GM23338 (cell line): ENCODE measurements at regions not wholly inside any gene's neighbourhood (a gene's known extent, or its start where the extent isn't known, plus 50 kb on each side); places are given as distances from the start of the nearest gene placed in this dataset.

Experiments used
- ATAC-seq: fragments of 200-7000 bp; cut with Tn5 transposase; 3 replicates; pipeline ENCODE4 v1.9.1; 2020
- DNase-seq: peaks from one replicate; pipeline ENCODE4 v3.0.0-alpha.2; 2015; ENCODE audit warnings: low spot score
- H2AFZ ChIP-seq: fragments of 200-600 bp; sonication (generic); 2 replicates; pipeline ENCODE4 v1.8.0; 2016; ENCODE audit warnings: antibody characterized with exemption, mild to moderate bottlenecking, moderate library complexity
- H3F3A ChIP-seq: fragments of 200-600 bp; sonication (generic); replicated peaks from 2 replicates; pipeline ENCODE4 v1.8.0; 2017; ENCODE audit warnings: antibody characterized with exemption, mixed run types, low read depth
- H3K27ac ChIP-seq: fragments of 200-600 bp; sonication (generic); 2 replicates; pipeline ENCODE4 v1.6.1; 2016; ENCODE audit warnings: low read depth
- H3K27me3 ChIP-seq: fragments of 200-600 bp; sonication (generic); 2 replicates; pipeline ENCODE4 v1.8.0; 2016; ENCODE audit warnings: mild to moderate bottlenecking, mixed run types, moderate library complexity; ENCODE audit not compliant: insufficient read depth
- H3K36me3 ChIP-seq: fragments of 200-600 bp; sonication (generic); 2 replicates; pipeline ENCODE4 v1.8.0; 2016; ENCODE audit warnings: mild to moderate bottlenecking; ENCODE audit not compliant: insufficient read depth
- H3K4me1 ChIP-seq: fragments of 200-600 bp; sonication (generic); 2 replicates; pipeline ENCODE4 v1.8.0; 2016; ENCODE audit warnings: mild to moderate bottlenecking, moderate library complexity; ENCODE audit not compliant: insufficient read depth
- H3K4me2 ChIP-seq: fragments of 200-600 bp; sonication (generic); 2 replicates; pipeline ENCODE4 v1.7.1; 2017; ENCODE audit warnings: mixed run types
- H3K4me3 ChIP-seq: fragments of 200-600 bp; sonication (generic); 2 replicates; pipeline ENCODE4 v1.6.1; 2016; ENCODE audit warnings: mixed run types
- H3K79me2 ChIP-seq: fragments of 200-600 bp; sonication (generic); replicated peaks from 2 replicates; pipeline ENCODE4 v1.8.0; 2017; ENCODE audit warnings: mild to moderate bottlenecking; ENCODE audit not compliant: insufficient read depth
- H3K9me2 ChIP-seq: fragments of 200-600 bp; sonication (generic); 2 replicates; pipeline ENCODE4 v1.8.0; 2017; ENCODE audit not compliant: insufficient read depth
- H4K20me1 ChIP-seq: fragments of 200-600 bp; sonication (generic); replicated peaks from 2 replicates; pipeline ENCODE4 v1.8.0; 2017; ENCODE audit warnings: mild to moderate bottlenecking; ENCODE audit not compliant: insufficient read depth
- H3K27ac Mint-ChIP-seq: 2 replicates; pipeline ENCODE4 v1.8.0; 2020; ENCODE audit warnings: inconsistent platforms, mild to moderate bottlenecking, moderate library complexity, mixed read lengths
- H3K27me3 Mint-ChIP-seq: 3 replicates; pipeline ENCODE4 v1.8.0; 2022; ENCODE audit warnings: low read depth, mild to moderate bottlenecking, moderate library complexity, mixed read lengths, inconsistent platforms; ENCODE audit not compliant: insufficient read depth, poor library complexity
- H3K36me3 Mint-ChIP-seq: 3 replicates; pipeline ENCODE4 v1.8.0; 2021; ENCODE audit warnings: low read depth, mild to moderate bottlenecking, inconsistent platforms, moderate library complexity, mixed read lengths
- H3K4me1 Mint-ChIP-seq: 3 replicates; pipeline ENCODE4 v1.8.0; 2020; ENCODE audit warnings: mild to moderate bottlenecking, inconsistent platforms, mixed read lengths
- H3K4me3 Mint-ChIP-seq: 3 replicates; pipeline ENCODE4 v1.8.0; 2021; ENCODE audit warnings: moderate library complexity, mild to moderate bottlenecking, inconsistent platforms, mixed read lengths
- H3K9me3 Mint-ChIP-seq: 3 replicates; pipeline ENCODE4 v1.8.0; 2020; ENCODE audit warnings: moderate library complexity, mild to moderate bottlenecking, inconsistent platforms, mixed read lengths
- CREB1 ChIP-seq: fragments of 250-450 bp; sonication (Bioruptor Pico); IDR thresholded peaks from 2 replicates; pipeline ENCODE4 v1.5.0; 2020; ENCODE audit warnings: low read depth, mild to moderate bottlenecking, moderate library complexity
- CTCF ChIP-seq, 2 experiments: fragments of 200-600 bp in 1 of 2; sonication (generic) in 1 of 2; conservative IDR thresholded peaks; 2 replicates each; pipeline versions ENCODE4 v1.5.1 to v1.6.1; 2016 to 2017; ENCODE audit warnings: antibody characterized with exemption in 2 of 2, low read depth in 2 of 2, mild to moderate bottlenecking in 2 of 2, moderate library complexity in 1 of 2
- ETS1 ChIP-seq: IDR thresholded peaks from 2 replicates; pipeline ENCODE4 v1.6.1; 2016; ENCODE audit warnings: antibody characterized with exemption
- EZH2 ChIP-seq: fragments of 200-600 bp; sonication (generic); IDR thresholded peaks from one replicate; pipeline ENCODE4 v1.8.0; 2017; ENCODE audit warnings: antibody characterized with exemption, mild to moderate bottlenecking, low read depth; ENCODE audit not compliant: unreplicated experiment
- EZH2phosphoT487 ChIP-seq: fragments of 200-600 bp; sonication (generic); IDR thresholded peaks from one replicate; pipeline ENCODE4 v1.8.1; 2018; ENCODE audit warnings: antibody characterized with exemption; ENCODE audit not compliant: unreplicated experiment
- JUNB ChIP-seq: IDR thresholded peaks from one replicate; pipeline ENCODE4 v1.6.1; 2016; ENCODE audit warnings: antibody characterized with exemption; ENCODE audit not compliant: unreplicated experiment
- NANOG ChIP-seq: IDR thresholded peaks from 2 replicates; pipeline ENCODE4 v1.6.1; 2016; ENCODE audit warnings: antibody characterized with exemption, borderline replicate concordance
- POLR2AphosphoS5 ChIP-seq: IDR thresholded peaks from 2 replicates; pipeline ENCODE4 v1.6.1; 2016; ENCODE audit warnings: antibody characterized with exemption, low read depth
- REST ChIP-seq: IDR thresholded peaks from one replicate; pipeline ENCODE4 v1.6.1; 2018; ENCODE audit warnings: antibody characterized with exemption; ENCODE audit not compliant: unreplicated experiment
- STAT1 ChIP-seq: IDR thresholded peaks from one replicate; pipeline ENCODE4 v1.6.1; 2016; ENCODE audit warnings: antibody characterized with exemption; ENCODE audit not compliant: unreplicated experiment
- ZNF114 ChIP-seq: fragments of 250-450 bp; sonication (Bioruptor Pico); IDR thresholded peaks from 2 replicates; pipeline ENCODE4 v1.5.0; 2020; ENCODE audit warnings: mild to moderate bottlenecking, moderate library complexity
- ZNF331 ChIP-seq: fragments of 250-450 bp; sonication (Bioruptor Pico); IDR thresholded peaks from 2 replicates; pipeline ENCODE4 v1.5.0; 2020; ENCODE audit warnings: low read depth, mild to moderate bottlenecking, moderate library complexity
- ZNF462 ChIP-seq: fragments of 250-450 bp; sonication (Bioruptor Pico); IDR thresholded peaks from 2 replicates; pipeline ENCODE4 v1.5.0; 2020; ENCODE audit warnings: mild to moderate bottlenecking, moderate library complexity

- no peaks in the 10 kb centered on the region for H3K27me3 Mint-ChIP-seq
- no peaks in the 10 kb centered on the region for H3K27me3 ChIP-seq
- DNase-seq = no peak
- TF ChIP-seq STAT1 (no peak), ZNF331 (no peak), CREB1 (CRISPR knock-in tag) (no peak), JUNB (no peak), REST (no peak), ZNF462 (CRISPR knock-in tag) (no peak), CTCF (conservative IDR thresholded peaks at IDR 0.05; ENCODE audit: low read depth in 2 of 2) (no peak), EZH2 (no peak), ETS1 (no peak), ZNF114 (CRISPR knock-in tag) (no peak), EZH2phosphoT487 (no peak), POLR2AphosphoS5 (no peak), NANOG (no peak)
- no peak for ATAC-seq
- no peaks in the 10 kb centered on the region for H3K36me3 Mint-ChIP-seq
- H3K36me3 ChIP-seq = no peaks in the 10 kb centered on the region
- no peaks in the 10 kb centered on the region for H3K79me2 ChIP-seq
- peaks cover 9% of the 10 kb centered on the region; the same call in 2 of the 3 replicates for H3K4me1 Mint-ChIP-seq
- H3F3A ChIP-seq = no peaks in the 10 kb centered on the region
- H3K4me3 Mint-ChIP-seq = no peak overlapping the region
- no peaks in the 10 kb centered on the region; the same call in 1 of the 2 replicates for H3K4me1 ChIP-seq
- H3K9me2 ChIP-seq = no peaks in the 10 kb centered on the region
- no peaks in the 10 kb centered on the region for H3K9me3 Mint-ChIP-seq
- no peak overlapping the region for H3K27ac ChIP-seq
- no peak overlapping the region; the same call in 1 of the 2 replicates for H2AFZ ChIP-seq
- H3K27ac Mint-ChIP-seq = no peak overlapping the region
- no peak overlapping the region for H3K4me2 ChIP-seq
- H4K20me1 ChIP-seq = no peaks in the 10 kb centered on the region
- H3K4me3 ChIP-seq = no peak overlapping the region
Measured at GRCh38 chr2:142290931-142291330, 160.1 kb upstream of the LRP1B start.
